ENCODE measurements at regions not wholly inside any gene's neighbourhood (a gene's known extent, or its start where the extent isn't known, plus 50 kb on each side); places are given as distances from the start of the nearest gene placed in this dataset.
A peak's percentile ranks its signal among the peaks of the same experiment; 100 is the strongest.
"Not testable (repeated sequence)": the region's sequence is repeated elsewhere in the genome, so short reads cannot be mapped to it uniquely, and the experiment has no call there.

- no peak overlapping the region for H3K4me3 ChIP-seq (ENCODE audit: low read depth, low read length)
- H3K36me3 ChIP-seq (ENCODE audit: control insufficient read depth in 2 of 2, insufficient read depth in 1 of 2, low read length in 2 of 2), result no peaks in the 10 kb centered on the region
- TF ChIP-seq GLI4 (tag by site-specific recombination; IDR thresholded peaks at IDR 0.05) (no peak), ZNF555 (tag by site-specific recombination; conservative IDR thresholded peaks at IDR 0.05) (no peak), MYNN (tag by site-specific recombination; IDR thresholded peaks at IDR 0.05; ENCODE audit: borderline replicate concordance) (no peak)
- H3K4me1 ChIP-seq (ENCODE audit: control insufficient read depth, insufficient read depth, low read length), result no peaks in the 10 kb centered on the region
- no peak overlapping the region for H3K27ac ChIP-seq (ENCODE audit: extremely low read depth, low read depth, low read length)
- ChIA-PET CTCF (no interaction called here), POLR2A (no interaction called here)
- no peaks in the 10 kb centered on the region for H3K9me3 ChIP-seq (ENCODE audit: control insufficient read depth, insufficient read depth, low read depth, low read length)
These were observed 348.7 kb downstream of the SETD4 start for GRCh38 chr21:35711661-35712060.

- Histone ChIP-seq H3K9me3 (ENCODE audit: control insufficient read depth, insufficient read depth, low read depth, low read length) (no peaks in the 10 kb centered on the region), H3K27ac (ENCODE audit: extremely low read depth, low read depth, low read length) (no peak overlapping the region), H3K36me3 (ENCODE audit: control insufficient read depth in 2 of 2, insufficient read depth in 1 of 2, low read length in 2 of 2) (no peaks in the 10 kb centered on the region), H3K4me1 (ENCODE audit: control insufficient read depth, insufficient read depth, low read length) (no peaks in the 10 kb centered on the region), H3K4me3 (ENCODE audit: low read depth, low read length) (no peak overlapping the region)
- CTCF ChIA-PET, result interaction anchor here (0.6 kb wide), 1 partner anchor 387 kb away, joined by 3 read pairs; no protein-coding TSS in a partner anchor
- POLR2A ChIA-PET, result no interaction called here
- TF ChIP-seq YY1 (tag by site-specific recombination; IDR thresholded peaks at IDR 0.05), result no peak
- TF ChIP-seq KLF16 (tag by site-specific recombination; IDR thresholded peaks at IDR 0.05), result no peak
- no peak for TF ChIP-seq ZNF510 (tag by site-specific recombination; IDR thresholded peaks at IDR 0.05; ENCODE audit: insufficient replicate concordance)
- no peak for TF ChIP-seq ZNF792 (tag by site-specific recombination; IDR thresholded peaks at IDR 0.05)
- no peak for TF ChIP-seq INSM2 (tag by site-specific recombination; IDR thresholded peaks at IDR 0.05)
- no peak for TF ChIP-seq BCL11B (tag by site-specific recombination; IDR thresholded peaks at IDR 0.05; ENCODE audit: low read depth)
- no peak for TF ChIP-seq ZNF600 (tag by site-specific recombination; IDR thresholded peaks at IDR 0.05)
- no peak for TF ChIP-seq ZNF16 (tag by site-specific recombination; IDR thresholded peaks at IDR 0.05; ENCODE audit: low read depth)
- no peak for TF ChIP-seq KLF8 (tag by site-specific recombination; IDR thresholded peaks at IDR 0.05)
- TF ChIP-seq ZNF214 (tag by site-specific recombination; IDR thresholded peaks at IDR 0.05; ENCODE audit: borderline replicate concordance), result no peak
- no peak for TF ChIP-seq ZNF449 (tag by site-specific recombination; IDR thresholded peaks at IDR 0.05)
- no peak for TF ChIP-seq BCL11A (tag by site-specific recombination; IDR thresholded peaks at IDR 0.05; ENCODE audit: low read depth)
- TF ChIP-seq GLIS2 (tag by site-specific recombination; IDR thresholded peaks at IDR 0.05), result no peak
These were observed 349.1 kb downstream of the SETD4 start for GRCh38 chr21:35711213-35711612.

DNA sequence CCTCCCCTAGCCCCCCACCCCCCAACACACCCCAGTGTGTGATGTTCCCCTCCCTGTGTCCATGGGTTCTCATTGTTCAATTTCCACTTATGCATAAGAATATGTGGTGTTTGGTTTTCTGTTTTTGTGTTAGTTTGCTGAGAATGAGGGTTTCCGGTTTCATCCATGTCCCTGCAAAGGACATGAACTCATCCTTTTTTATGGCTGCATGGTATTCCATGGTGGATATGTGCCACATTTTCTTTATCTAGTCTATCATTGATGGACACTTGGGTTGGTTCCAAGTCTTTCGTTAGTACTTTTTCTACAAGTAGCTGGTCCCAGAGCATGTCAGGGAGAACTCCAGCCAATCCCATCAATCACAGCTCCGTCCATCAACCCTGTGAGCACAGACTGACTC is 350.3 kb downstream of the SETD4 start:
- H3K4me3 ChIP-seq (ENCODE audit: low read depth, low read length); H3K4me1 ChIP-seq (ENCODE audit: control insufficient read depth, insufficient read depth, low read length); H3K9me3 ChIP-seq (ENCODE audit: control insufficient read depth, insufficient read depth, low read depth, low read length); H3K27ac ChIP-seq (ENCODE audit: extremely low read depth, low read depth, low read length); POLR2A ChIA-PET; H3K36me3 ChIP-seq (ENCODE audit: control insufficient read depth in 2 of 2, insufficient read depth in 1 of 2, low read length in 2 of 2): not testable (repeated sequence)
- CTCF ChIA-PET, result interaction anchor here (0.6 kb wide), 1 partner anchor 130 kb away, joined by 6 read pairs; no protein-coding TSS in a partner anchor
- peak; percentile 60 for TF ChIP-seq ZNF146 (tag by site-specific recombination; IDR thresholded peaks at IDR 0.05)

GRCh38 chr21:35705888-35706287 is 354.4 kb downstream of the SETD4 start:
- H3K36me3 ChIP-seq (ENCODE audit: control insufficient read depth in 2 of 2, insufficient read depth in 1 of 2, low read length in 2 of 2), result no peaks in the 10 kb centered on the region
- POLR2A ChIA-PET, result no interaction called here
- CTCF ChIA-PET, result no interaction called here
- no peak overlapping the region for H3K27ac ChIP-seq (ENCODE audit: extremely low read depth, low read depth, low read length)
- no peaks in the 10 kb centered on the region for H3K4me1 ChIP-seq (ENCODE audit: control insufficient read depth, insufficient read depth, low read length)
- H3K4me3 ChIP-seq (ENCODE audit: low read depth, low read length), result no peak overlapping the region
- H3K9me3 ChIP-seq (ENCODE audit: control insufficient read depth, insufficient read depth, low read depth, low read length), result no peaks in the 10 kb centered on the region
- TF ChIP-seq ZNF302 (tag by site-specific recombination; IDR thresholded peaks at IDR 0.05; ENCODE audit: low read depth) (no peak), ZNF112 (tag by site-specific recombination; IDR thresholded peaks at IDR 0.05) (no peak), ZNF394 (tag by site-specific recombination; IDR thresholded peaks at IDR 0.05; ENCODE audit: borderline replicate concordance) (no peak), ZSCAN30 (tag by site-specific recombination; IDR thresholded peaks at IDR 0.05) (no peak), REPIN1 (tag by site-specific recombination; IDR thresholded peaks at IDR 0.05; ENCODE audit: low read depth) (no peak), SCRT2 (tag by site-specific recombination; IDR thresholded peaks at IDR 0.05) (no peak), ZNF529 (tag by site-specific recombination; IDR thresholded peaks at IDR 0.05; ENCODE audit: insufficient replicate concordance) (no peak), ZBTB20 (tag by site-specific recombination; IDR thresholded peaks at IDR 0.05) (no peak), GLIS1 (tag by site-specific recombination; IDR thresholded peaks at IDR 0.05) (no peak), ZBTB7A (tag by site-specific recombination; IDR thresholded peaks at IDR 0.05; ENCODE audit: low read depth) (no peak)
- TF ChIP-seq, protein P1, sequence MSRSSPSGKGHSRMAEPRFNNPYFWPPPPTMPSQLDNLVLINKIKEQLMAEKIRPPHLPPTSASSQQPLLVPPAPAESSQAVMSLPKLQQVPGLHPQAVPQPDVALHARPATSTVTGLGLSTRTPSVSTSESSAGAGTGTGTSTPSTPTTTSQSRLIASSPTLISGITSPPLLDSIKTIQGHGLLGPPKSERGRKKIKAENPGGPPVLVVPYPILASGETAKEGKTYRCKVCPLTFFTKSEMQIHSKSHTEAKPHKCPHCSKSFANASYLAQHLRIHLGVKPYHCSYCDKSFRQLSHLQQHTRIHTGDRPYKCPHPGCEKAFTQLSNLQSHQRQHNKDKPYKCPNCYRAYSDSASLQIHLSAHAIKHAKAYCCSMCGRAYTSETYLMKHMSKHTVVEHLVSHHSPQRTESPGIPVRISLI (tag by site-specific recombination; IDR thresholded peaks at IDR 0.05), result no peak

Data from HEK293 (cell line).